Adrenal gland (tissue), 9 donors: ENCODE measurements at regions not wholly inside any gene's neighbourhood (a gene's known extent, or its start where the extent isn't known, plus 50 kb on each side); places are given as distances from the start of the nearest gene placed in this dataset.

ENCODE experiments used
- DNase-seq, 7 donors: peaks; one replicate each; pipeline ENCODE4 v3.0.0-alpha.2; 2019 to 2020
- H3K27ac ChIP-seq, 5 donors: fragments of 200-600 bp; sonication (generic) in 4 of 5; 1 replicate in 3 of 5; 2 replicates in 2 of 5; pipeline versions ENCODE4 v1.5.1 to v1.8.0; 2016 to 2020; ENCODE audit warnings: mild to moderate bottlenecking in 1 of 5
- H3K27me3 ChIP-seq: fragments of 200-600 bp; 2 replicates; pipeline ENCODE4 v1.8.0; 2021
- H3K36me3 ChIP-seq, 2 donors: fragments of 200-600 bp; replicated peaks in 1 of 2; 1 replicate in 1 of 2; 2 replicates in 1 of 2; pipeline versions ENCODE4 v1.5.1 to v1.8.0; 2018 to 2022
- H3K4me1 ChIP-seq, 2 donors: fragments of 200-600 bp; replicated peaks in 1 of 2; 1 replicate in 1 of 2; 2 replicates in 1 of 2; pipeline versions ENCODE4 v1.5.1 to v1.8.0; 2018 to 2021
- H3K4me3 ChIP-seq, 4 donors: fragments of 200-600 bp; sonication (generic) in 3 of 4; one replicate each; pipeline ENCODE4 v1.5.1; 2016 to 2018
- H3K9me3 ChIP-seq, 3 donors: fragments of 200-600 bp; sonication (generic) in 1 of 3; replicated peaks in 1 of 3; 1 replicate in 2 of 3; 2 replicates in 1 of 3; pipeline versions ENCODE4 v1.5.1 to v1.8.0; 2016 to 2021
- CTCF ChIP-seq, 6 experiments: fragments of 450-650 bp in 4 of 6; fragments of 200-600 bp in 2 of 6; sonication (generic) in 1 of 6; IDR thresholded peaks; 1 replicate in 5 of 6; 2 replicates in 1 of 6; pipeline versions ENCODE4 v1.5.1 to v1.8.0; 2016 to 2021; ENCODE audit warnings: antibody characterized with exemption in 6 of 6, mild to moderate bottlenecking in 2 of 6, moderate library complexity in 1 of 6
- POLR2A ChIP-seq, 2 donors: fragments of 450-650 bp; IDR thresholded peaks; one replicate each; pipeline ENCODE4 v1.6.1; 2017; ENCODE audit warnings: antibody characterized with exemption in 2 of 2, mild to moderate bottlenecking in 2 of 2, moderate library complexity in 1 of 2
- WGBS, 4 donors: extraction: QIAGEN DNeasy Blood & Tissue Kit in 2 of 4; methylation state at CpG; one replicate each; pipeline versions ENCODE4 v1.1.5 to v1.1.7; 2013 to 2017; 5-methylcytosine and 5-hydroxymethylcytosine counted together
- intact Hi-C, 2 donors: fragments of 100-400 bp; cut with DNase I; formaldehyde crosslinking; loops; one replicate each; pipeline versions ENCODE4 v1.14.1 to v1.15.0; 2022 to 2023
- donor health status: healthy with polysubstance abuse.
- donor health status: Bipolar disorder and iron deficiency.
- donor health status: DM: yes; HTN: yes; CAD: no.
- donor health status: DM: no; HTN: no; CAD: no.
- donor health status: DM: no; HTN: no; CAD: no.

GRCh38 chr12:103105971-103106597 is 148.6 kb downstream of the ASCL1 start:
- Histone ChIP-seq H3K27ac (no peak overlapping the region), H3K4me3 (no peak overlapping the region), H3K36me3 (no peaks in the 10 kb centered on the region), H3K9me3 (no peaks in the 10 kb centered on the region), H3K4me1 (no peaks in the 10 kb centered on the region), H3K27me3 (no peaks in the 10 kb centered on the region)
- intact Hi-C loops = no loop called here
- TF ChIP-seq CTCF (IDR thresholded peaks at IDR 0.05) (no peak), POLR2A (IDR thresholded peaks at IDR 0.05) (no peak)
- 87 to 94% (median 88%) methylated on average over 2 of the region's 2 CpGs for WGBS, 4 donors
- DNase-seq = no peak

- no peak for TF ChIP-seq POLR2A (IDR thresholded peaks at IDR 0.05)
- TF ChIP-seq CTCF (IDR thresholded peaks at IDR 0.05) = no peak
- Histone ChIP-seq H3K9me3 (no peaks in the 10 kb centered on the region), H3K27me3 (no peaks in the 10 kb centered on the region), H3K4me1 (peaks cover 0 to 3% of the 10 kb centered on the region in 2 donors), H3K27ac (no peak overlapping the region), H3K36me3 (no peaks in the 10 kb centered on the region), H3K4me3 (no peak overlapping the region)
- DNase-seq = no peak
- WGBS, 4 donors = 48 to 61% (median 53%) methylated on average over 3 of the region's 3 CpGs
- intact Hi-C loops = no loop called here
Observed at GRCh38 chr12:103109861-103110260, 152.4 kb downstream of the ASCL1 start.

GRCh38 chr12:103114296-103115055 is 157.0 kb downstream of the ASCL1 start:
- WGBS, 4 donors = 70 to 77% (median 72%) methylated on average over 5 of the region's 5 CpGs

More at GRCh38 chr12:103114296-103115055, 157.0 kb downstream of the ASCL1 start:
- Histone ChIP-seq H3K27me3 (no peaks in the 10 kb centered on the region), H3K4me3 (no peak overlapping the region), H3K27ac (no peak overlapping the region), H3K9me3 (no peaks in the 10 kb centered on the region), H3K36me3 (no peaks in the 10 kb centered on the region), H3K4me1 (peaks cover 0 to 3% of the 10 kb centered on the region in 2 donors)
- peak in 3 of 7 donors; percentile 4 to 14 (median 9) for DNase-seq
- no peak for TF ChIP-seq CTCF (IDR thresholded peaks at IDR 0.05)
- no peak for TF ChIP-seq POLR2A (IDR thresholded peaks at IDR 0.05)
- intact Hi-C loops = no loop called here
